ENCODE measurements at regions not wholly inside any gene's neighbourhood (a gene's known extent, or its start where the extent isn't known, plus 50 kb on each side); places are given as distances from the start of the nearest gene placed in this dataset.

- no peak for TF ChIP-seq CTCF (IDR thresholded peaks at IDR 0.05; ENCODE audit: insufficient read depth, low read length, poor library complexity, severe bottlenecking)
- TF ChIP-seq EZH2phosphoT487 (conservative IDR thresholded peaks at IDR 0.05; ENCODE audit: low read length) = no peak
Measured at GRCh38 chr1:172906778-172907592, 143.8 kb downstream of the TNFSF18 start.

Measured in SU-DHL-6 (cell line).